Posterior vena cava (tissue), 2 donors: ENCODE measurements at regions not wholly inside any gene's neighbourhood (a gene's known extent, or its start where the extent isn't known, plus 50 kb on each side); places are given as distances from the start of the nearest gene placed in this dataset.
"Not testable (repeated sequence)": the region's sequence is repeated elsewhere in the genome, so short reads cannot be mapped to it uniquely, and the experiment has no call there.

Source experiments
- DNase-seq: peaks from one replicate; pipeline ENCODE4 v3.0.0-alpha.2; 2020; ENCODE audit warnings: low spot score
- intact Hi-C, 2 donors: fragments of 100-400 bp; cut with DNase I; formaldehyde crosslinking; loops; one replicate each; pipeline versions ENCODE4 v1.14.1 to v1.14.2; 2022 to 2023
- donor health status: DM: yes; HTN: yes; CAD: no.
- donor health status: DM: yes; HTN: yes; CAD: no.

GRCh38 chr2:103166456-103167324 is 404.9 kb downstream of the TMEM182 start:
- intact Hi-C loops = no loop called here
- no peak for DNase-seq

- DNase-seq = no peak
- intact Hi-C loops = no loop called here
These were observed 405.8 kb downstream of the TMEM182 start for GRCh38 chr2:103167599-103167998.

GRCh38 chr2:103169861-103170260 is 408.0 kb downstream of the TMEM182 start:
- DNase-seq = no peak
- intact Hi-C loops = no loop called here

- intact Hi-C loops = no loop called here
- DNase-seq = no peak
These were observed 411.0 kb downstream of the TMEM182 start for GRCh38 chr2:103172821-103173220.

GRCh38 chr2:103174711-103175110 is 412.9 kb downstream of the TMEM182 start:
- no peak for DNase-seq
- intact Hi-C loops = no loop called here

- intact Hi-C loops = no loop called here
- DNase-seq = no peak
These were observed 414.6 kb downstream of the TMEM182 start for GRCh38 chr2:103176294-103176915.

- intact Hi-C loops = no loop called here
- no peak for DNase-seq
These were observed 418.0 kb downstream of the TMEM182 start for GRCh38 chr2:103179798-103180197.

- intact Hi-C loops = no loop called here
These were observed 421.2 kb downstream of the TMEM182 start for GRCh38 chr2:103183061-103183460.

GRCh38 chr2:103196802-103197201 is 435.0 kb downstream of the TMEM182 start:
- DNase-seq = no peak
- intact Hi-C loops = no loop called here

More at GRCh38 chr2:103183061-103183460, 421.2 kb downstream of the TMEM182 start:
- DNase-seq = no peak

- intact Hi-C loops, DNase-seq: not testable (repeated sequence)
These were observed 438.9 kb downstream of the TMEM182 start for GRCh38 chr2:103200774-103201173.

- no peak for DNase-seq
- intact Hi-C loops = no loop called here
These were observed 447.1 kb downstream of the TMEM182 start for GRCh38 chr2:103208916-103209315.

- DNase-seq = no peak
- intact Hi-C loops = no loop called here
These were observed 451.3 kb downstream of the TMEM182 start for GRCh38 chr2:103213028-103213542.

- DNase-seq = no peak
- intact Hi-C loops = no loop called here
These were observed 456.7 kb downstream of the TMEM182 start for GRCh38 chr2:103218516-103218915.

- intact Hi-C loops = no loop called here
- DNase-seq = no peak
These were observed 457.6 kb downstream of the TMEM182 start for GRCh38 chr2:103219398-103219797.

- DNase-seq = no peak
- intact Hi-C loops = no loop called here
These were observed 461.1 kb downstream of the TMEM182 start for GRCh38 chr2:103222969-103223368.

GRCh38 chr2:103230796-103231195 is 469.0 kb downstream of the TMEM182 start:
- no peak for DNase-seq
- intact Hi-C loops = no loop called here

- no peak for DNase-seq
- intact Hi-C loops = no loop called here
These were observed 471.0 kb downstream of the TMEM182 start for GRCh38 chr2:103232865-103233264.

GRCh38 chr2:103233691-103234090 is 471.9 kb downstream of the TMEM182 start:
- no peak for DNase-seq
- intact Hi-C loops = no loop called here

- intact Hi-C loops = no loop called here
- no peak for DNase-seq
These were observed 473.5 kb downstream of the TMEM182 start for GRCh38 chr2:103235283-103235682.

GRCh38 chr2:103249462-103249861 is 487.6 kb downstream of the TMEM182 start:
- no peak for DNase-seq
- intact Hi-C loops = no loop called here

- DNase-seq = no peak
- intact Hi-C loops = no loop called here
These were observed 490.9 kb downstream of the TMEM182 start for GRCh38 chr2:103252781-103253180.
